GM19467 (cell line): ENCODE measurements at regions not wholly inside any gene's neighbourhood (a gene's known extent, or its start where the extent isn't known, plus 50 kb on each side); places are given as distances from the start of the nearest gene placed in this dataset.

Source experiments
- ATAC-seq: cut with Tn5 transposase; IDR thresholded peaks from one replicate; pipeline ENCODE4 v1.9.1; 2021; ENCODE audit warnings: mild to moderate bottlenecking, moderate library complexity; ENCODE audit not compliant: unreplicated experiment

DNA sequence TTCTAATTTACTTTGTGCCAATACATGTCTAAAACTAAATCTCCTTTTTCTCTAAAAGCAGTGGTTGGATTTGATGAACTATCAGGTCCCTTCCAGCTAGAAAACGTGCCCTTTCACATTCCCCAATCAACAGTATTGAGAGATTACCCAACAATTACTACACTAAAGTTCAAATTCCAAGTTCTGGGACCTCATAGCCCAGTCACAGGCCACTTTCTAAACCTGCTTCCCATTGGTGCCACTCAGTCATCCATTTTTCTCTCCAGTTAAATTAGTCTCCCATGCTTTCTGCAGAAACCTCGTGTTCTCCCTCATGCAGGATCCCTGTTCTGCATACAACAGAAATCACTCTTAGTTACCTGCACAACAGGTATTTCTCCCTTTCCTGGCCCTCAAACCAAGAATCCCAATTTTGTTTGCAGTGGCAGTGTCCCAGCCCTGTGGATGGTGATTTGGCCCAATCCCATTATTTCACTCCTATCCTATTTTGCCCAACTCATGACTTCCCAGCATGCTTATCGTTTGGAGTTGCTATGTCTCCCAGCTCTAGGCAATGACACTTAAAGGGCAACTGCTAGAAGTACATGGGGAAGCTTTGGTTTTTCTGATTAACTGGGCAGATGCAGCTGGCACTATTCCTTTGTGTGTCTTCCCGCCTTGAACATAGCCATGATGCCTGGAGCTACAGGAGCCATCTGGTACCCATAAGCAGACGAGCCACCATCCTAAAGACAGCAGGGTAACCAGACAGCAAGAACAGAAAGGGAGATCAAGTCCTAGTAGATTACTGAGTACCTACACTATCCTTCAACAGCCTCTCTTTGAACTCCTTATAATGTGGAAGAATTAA, 224.2 kb downstream of the MINAR1 start:
- no peak for ATAC-seq

DNA sequence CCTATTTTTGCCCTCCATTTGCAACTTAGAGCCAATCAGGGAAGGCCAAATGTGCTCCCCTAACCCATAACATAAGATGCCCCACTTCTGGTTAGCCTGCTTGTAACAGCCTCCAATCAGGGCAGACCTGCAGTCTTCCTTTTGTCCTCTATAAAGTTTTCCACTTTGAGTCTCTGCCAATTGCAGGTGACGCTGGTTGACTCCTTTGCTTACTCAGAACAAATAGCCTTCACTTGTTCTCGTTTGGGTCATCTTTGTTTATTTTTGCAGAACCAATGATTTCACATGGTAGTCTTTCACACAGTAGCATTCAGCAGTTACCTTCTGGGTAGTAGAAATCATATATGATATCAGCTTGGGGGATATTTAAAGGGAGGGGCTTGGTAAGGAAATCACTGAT, 225.6 kb downstream of the MINAR1 start:
- ATAC-seq, result no peak

- no peak for ATAC-seq
Measured at GRCh38 chr15:79659691-79660090, 227.6 kb downstream of the MINAR1 start.

- no peak for ATAC-seq
Measured at GRCh38 chr15:79661411-79661810, 229.3 kb downstream of the MINAR1 start.

GRCh38 chr15:79673416-79674123, 223.2 kb downstream of the MTHFS start:
- ATAC-seq, result no peak

- no peak for ATAC-seq
Measured at GRCh38 chr15:79674124-79674465, 222.7 kb downstream of the MTHFS start.

GRCh38 chr15:79675982-79676381, 220.8 kb downstream of the MTHFS start:
- no peak for ATAC-seq

GRCh38 chr15:79676621-79677020, 220.2 kb downstream of the MTHFS start:
- ATAC-seq, result no peak

DNA sequence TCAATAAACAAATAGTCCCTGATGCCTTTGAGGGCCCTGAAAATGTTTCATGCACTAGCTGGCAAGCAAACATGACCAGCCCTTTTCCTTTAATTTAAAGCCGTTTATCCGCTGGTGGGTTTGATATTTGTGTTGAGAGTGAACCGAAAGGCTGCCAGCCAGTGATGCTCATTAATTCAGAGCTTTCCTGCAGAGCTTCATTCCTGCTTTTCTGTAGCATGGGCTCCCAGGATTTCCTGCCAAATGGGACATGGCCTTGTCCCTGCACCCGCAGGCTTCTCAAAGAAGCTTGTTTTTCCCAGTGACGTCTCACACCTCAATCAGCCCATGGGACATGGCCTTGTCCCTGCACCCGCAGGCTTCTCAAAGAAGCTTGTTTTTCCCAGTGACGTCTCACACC, 219.6 kb downstream of the MTHFS start:
- ATAC-seq, result no peak

- ATAC-seq, result no peak
Measured at GRCh38 chr15:79678032-79678701, 218.6 kb downstream of the MTHFS start.

DNA sequence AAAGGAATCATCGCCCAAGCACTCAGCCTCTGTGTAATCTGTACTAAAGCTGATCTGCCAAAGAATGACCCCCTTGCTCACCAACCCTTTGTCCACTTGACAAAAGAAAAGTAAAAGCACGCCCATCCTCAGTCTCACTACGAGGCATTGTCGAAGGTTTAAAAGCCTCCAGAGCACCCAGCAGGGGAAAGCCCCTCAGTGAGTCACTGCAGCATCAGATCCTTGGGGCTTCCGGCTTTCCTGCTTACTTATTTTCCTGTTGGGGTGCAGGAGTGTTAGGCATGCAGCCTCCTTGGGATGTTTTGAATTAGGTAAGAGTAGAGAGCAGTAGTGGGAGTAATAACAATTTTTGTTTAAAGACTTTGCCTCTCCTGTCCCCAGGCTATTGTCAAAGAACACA, 216.1 kb downstream of the MTHFS start:
- ATAC-seq, result no peak

DNA sequence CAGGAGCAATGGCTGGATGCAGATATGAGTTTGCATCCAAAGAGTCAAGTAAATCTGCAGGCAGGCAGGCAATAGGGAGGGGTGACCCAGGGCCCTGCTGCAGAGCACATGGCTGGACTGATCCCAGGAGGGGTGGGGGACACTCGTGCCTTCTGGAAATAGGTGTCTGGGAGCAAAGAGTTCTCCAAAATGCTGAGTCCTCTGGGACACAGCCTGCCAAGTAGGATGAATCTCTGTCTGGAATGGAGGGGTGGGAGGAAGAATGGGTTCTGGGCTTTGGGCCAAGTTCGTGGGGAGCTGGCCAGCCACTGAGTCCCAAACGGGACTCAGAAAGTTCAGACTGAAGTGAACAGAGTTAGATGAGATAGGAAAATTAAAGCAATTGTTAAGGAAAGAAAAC, 214.5 kb downstream of the MTHFS start:
- no peak for ATAC-seq

- ATAC-seq, result no peak
Measured at GRCh38 chr15:79682851-79683288, 213.9 kb downstream of the MTHFS start.

DNA sequence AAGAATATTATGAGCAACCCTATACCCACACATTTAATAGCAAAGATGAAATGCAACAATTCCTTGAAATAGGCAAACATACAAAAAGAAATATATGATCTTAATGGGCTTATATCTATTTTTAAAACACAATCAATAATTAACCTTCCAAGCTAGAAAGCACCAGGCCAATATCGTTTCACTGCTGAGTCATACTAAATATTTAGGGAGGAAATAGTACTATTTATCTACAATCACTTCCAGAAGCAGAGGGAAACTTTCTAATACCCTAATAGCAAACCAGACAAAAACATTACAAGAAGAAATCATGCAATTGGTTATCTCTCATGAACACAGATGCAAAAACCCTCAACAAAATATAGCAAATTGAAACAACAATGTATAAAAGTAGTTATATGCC, 207.8 kb downstream of the MTHFS start:
- ATAC-seq, result no peak

GRCh38 chr15:79700951-79701480, 195.8 kb downstream of the MTHFS start:
- no peak for ATAC-seq

DNA sequence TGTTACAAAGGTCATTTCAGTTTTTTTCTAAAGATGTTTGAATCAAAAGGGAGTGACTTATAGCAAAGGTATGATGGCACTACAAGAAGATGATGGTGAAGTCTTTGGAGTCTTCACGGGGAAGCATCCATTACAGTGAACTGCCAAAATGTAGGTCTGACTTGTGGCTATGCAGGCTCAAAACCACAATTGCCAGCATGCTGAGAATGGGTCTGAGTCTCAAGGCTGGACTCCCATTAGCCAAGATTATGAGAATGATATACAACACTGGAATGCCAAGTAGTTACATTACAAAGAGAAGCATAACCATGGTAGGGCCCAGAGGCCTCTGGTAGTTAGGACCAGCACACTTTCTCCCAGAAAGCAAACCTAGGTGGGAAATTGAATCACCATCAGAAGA, 194.2 kb downstream of the MTHFS start:
- ATAC-seq, result no peak

- ATAC-seq, result no peak
Measured at GRCh38 chr15:79721256-79721655, 175.6 kb downstream of the MTHFS start.

DNA sequence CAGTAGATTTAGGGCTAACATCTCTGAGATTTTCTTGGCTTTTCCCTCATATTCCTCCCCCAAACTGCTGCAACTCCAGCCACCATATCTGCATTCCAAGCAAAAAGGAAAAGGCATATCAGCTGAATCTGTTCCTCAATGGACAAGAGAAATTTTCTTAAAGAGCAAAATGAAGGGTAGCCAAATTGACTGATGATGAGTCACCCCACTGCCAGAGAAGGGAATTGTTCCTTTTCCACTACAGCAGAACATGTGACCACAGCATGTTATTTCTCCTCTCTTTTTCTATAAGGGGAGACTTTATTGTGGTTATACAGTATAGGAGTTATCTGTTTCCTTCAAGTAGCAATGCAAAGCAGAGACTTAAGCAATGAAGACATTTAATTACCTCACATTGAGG, 172.5 kb downstream of the MTHFS start:
- ATAC-seq, result no peak

DNA sequence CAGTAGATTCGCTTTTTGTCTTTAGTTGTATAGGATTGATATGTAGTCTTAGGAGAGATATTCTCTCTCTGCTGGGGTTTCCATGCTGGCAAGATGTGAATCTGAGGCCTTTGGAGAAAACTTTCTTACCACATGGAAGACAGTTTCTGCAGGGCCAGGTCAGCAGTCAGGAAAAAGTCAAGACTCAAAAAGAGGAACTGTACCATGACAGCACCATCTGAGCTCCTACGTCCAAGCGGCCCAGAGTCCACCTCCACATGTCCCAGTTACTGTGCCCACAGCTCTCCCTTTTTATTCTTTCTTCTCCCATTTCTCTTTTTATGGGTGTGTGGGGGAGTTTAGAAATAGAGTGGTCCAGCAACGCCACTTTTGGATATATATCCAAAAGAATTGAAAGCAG, 172.0 kb downstream of the MTHFS start:
- no peak for ATAC-seq

DNA sequence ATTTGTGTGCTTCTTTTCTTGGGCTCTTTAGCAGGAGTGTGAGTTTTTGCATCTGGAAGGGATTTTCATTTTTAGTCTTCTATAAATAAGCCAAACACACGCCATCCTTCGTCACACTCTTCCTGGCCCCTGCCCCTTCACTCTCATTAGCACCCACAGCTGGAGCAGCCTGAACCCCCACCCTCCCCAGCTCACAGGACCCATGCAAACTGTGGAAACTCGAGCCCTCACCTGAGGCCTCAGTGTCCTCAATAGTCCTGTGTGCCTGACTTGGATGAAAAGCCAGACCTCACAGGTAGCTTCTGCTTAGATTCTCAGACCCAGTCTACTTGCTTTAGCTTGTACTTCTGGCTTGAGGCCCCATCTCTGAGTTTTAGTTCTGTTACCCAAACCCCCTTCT, 167.9 kb downstream of the MTHFS start:
- ATAC-seq, result no peak

DNA sequence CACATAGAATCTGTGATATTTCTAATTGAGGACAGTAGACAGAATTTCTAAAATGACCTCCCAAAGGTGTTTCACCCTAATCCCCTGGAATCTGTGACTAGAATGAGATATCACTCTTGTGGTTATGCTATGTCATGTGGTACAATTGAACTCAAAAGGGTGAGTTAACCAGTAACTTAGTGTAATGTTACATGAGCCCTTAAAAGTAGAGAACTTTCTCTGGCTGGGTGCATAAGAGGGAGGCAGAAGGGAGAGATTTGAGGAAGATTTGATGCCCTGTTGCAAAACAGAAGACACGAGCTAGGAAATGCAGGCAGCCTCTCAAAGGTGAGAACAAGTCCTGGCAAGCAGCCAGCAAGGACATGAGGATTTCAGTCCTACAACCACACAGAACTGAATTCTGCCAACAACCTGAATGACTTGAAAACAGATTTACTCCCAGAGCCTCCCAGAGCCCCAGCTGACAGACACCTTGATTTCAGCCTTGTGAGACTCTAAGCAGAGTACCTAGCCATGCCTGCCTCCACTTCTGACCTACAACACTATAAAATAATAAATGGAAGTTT, 160.3 kb downstream of the MTHFS start:
- ATAC-seq, result no peak
